ENCODE measurements at regions not wholly inside any gene's neighbourhood (a gene's known extent, or its start where the extent isn't known, plus 50 kb on each side); places are given as distances from the start of the nearest gene placed in this dataset.

GRCh38 chr13:40192452-40192851 is 474.0 kb downstream of the FOXO1 start:
- TF ChIP-seq EZH2 (IDR thresholded peaks at IDR 0.05; ENCODE audit: low read depth, unreplicated experiment) (no peak), ZNF462 (CRISPR knock-in tag; IDR thresholded peaks at IDR 0.05) (no peak), CTCF (conservative IDR thresholded peaks at IDR 0.05; ENCODE audit: low read depth in 2 of 2) (no peak), POLR2AphosphoS5 (IDR thresholded peaks at IDR 0.05; ENCODE audit: low read depth) (no peak), REST (IDR thresholded peaks at IDR 0.05; ENCODE audit: unreplicated experiment) (no peak), EZH2phosphoT487 (IDR thresholded peaks at IDR 0.05; ENCODE audit: unreplicated experiment) (no peak), NANOG (IDR thresholded peaks at IDR 0.05; ENCODE audit: borderline replicate concordance) (no peak), CREB1 (CRISPR knock-in tag; IDR thresholded peaks at IDR 0.05; ENCODE audit: low read depth) (no peak), JUNB (IDR thresholded peaks at IDR 0.05; ENCODE audit: unreplicated experiment) (no peak)

All from GM23338 (cell line).